ENCODE measurements at regions not wholly inside any gene's neighbourhood (a gene's known extent, or its start where the extent isn't known, plus 50 kb on each side); places are given as distances from the start of the nearest gene placed in this dataset.
"Not testable (repeated sequence)": the region's sequence is repeated elsewhere in the genome, so short reads cannot be mapped to it uniquely, and the experiment has no call there.

DNA sequence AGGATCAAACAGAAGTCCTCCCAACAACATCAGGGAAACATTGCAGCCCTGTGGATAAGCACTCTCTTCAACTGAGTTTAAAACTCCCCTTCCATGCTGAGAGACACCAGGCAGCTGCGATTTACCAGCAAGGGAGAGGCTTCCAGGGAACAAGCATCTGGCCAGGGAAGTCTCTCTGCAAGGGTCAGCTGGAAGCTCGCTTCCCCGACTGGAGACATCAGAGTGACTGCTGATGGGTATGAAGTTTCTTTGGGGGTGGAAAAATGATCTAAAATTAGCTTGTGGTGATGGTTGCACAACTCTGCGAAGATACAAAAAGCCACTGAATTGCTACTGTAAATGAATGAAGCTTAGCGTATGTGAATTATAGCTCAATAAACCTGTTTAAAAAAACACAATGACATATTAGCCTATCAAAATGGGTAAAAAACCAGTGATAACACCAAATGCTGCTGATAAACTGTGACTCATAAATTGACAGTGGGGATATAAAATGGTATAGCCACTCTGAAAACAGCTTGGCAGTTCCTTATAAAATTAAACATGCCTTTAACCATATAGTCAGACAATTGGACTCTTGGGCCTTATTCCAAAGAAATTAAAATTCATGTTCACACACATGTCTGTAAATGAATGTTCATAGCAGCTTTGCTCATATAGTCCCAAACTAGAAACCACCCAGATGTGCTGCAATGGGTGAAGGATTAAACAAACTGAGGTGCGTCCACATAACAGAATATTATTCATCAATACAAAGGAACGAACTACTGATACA, 1082.0 kb downstream of the SOCS6 start:
- no peak overlapping the region for H3K4me3 Mint-ChIP-seq (ENCODE audit: low read depth)
- no peak overlapping the region for H3K27ac Mint-ChIP-seq
- no peaks in the 10 kb centered on the region for H3K27me3 Mint-ChIP-seq (ENCODE audit: low read depth)
- DNase-seq (ENCODE audit: low spot score) = no peak
- no peaks in the 10 kb centered on the region for H3K36me3 Mint-ChIP-seq (ENCODE audit: low read depth)
- H3K4me1 Mint-ChIP-seq (ENCODE audit: low read depth) = no peaks in the 10 kb centered on the region
- intact Hi-C loops (cut with micrococcal nuclease) = no loop called here
- H3K9me3 Mint-ChIP-seq = peaks cover 19% of the 10 kb centered on the region

DNA sequence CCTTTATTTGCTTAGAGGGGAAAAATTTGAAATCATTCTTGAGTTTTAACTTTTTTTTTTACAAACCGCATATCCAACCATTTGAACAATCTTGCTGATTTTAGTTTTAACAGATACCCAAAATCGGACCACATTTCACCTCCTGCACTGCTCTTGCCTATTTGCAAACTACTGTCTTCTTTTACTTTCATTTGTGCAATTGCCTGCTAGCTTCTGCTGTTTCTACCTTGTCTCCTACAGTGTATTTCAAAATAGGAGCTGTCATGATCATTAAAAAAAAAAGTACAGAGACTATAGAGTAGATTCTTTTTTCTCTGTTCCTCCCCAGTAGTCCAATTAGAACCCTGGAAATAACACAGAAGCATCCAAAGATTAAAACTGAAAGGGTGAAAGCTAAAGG, 1081.2 kb downstream of the SOCS6 start:
- no peaks in the 10 kb centered on the region for H3K4me1 Mint-ChIP-seq (ENCODE audit: low read depth)
- H3K9me3 Mint-ChIP-seq = peaks cover 19% of the 10 kb centered on the region
- no peaks in the 10 kb centered on the region for H3K36me3 Mint-ChIP-seq (ENCODE audit: low read depth)
- no peak overlapping the region for H3K27ac Mint-ChIP-seq
- no peaks in the 10 kb centered on the region for H3K27me3 Mint-ChIP-seq (ENCODE audit: low read depth)
- no peak overlapping the region for H3K4me3 Mint-ChIP-seq (ENCODE audit: low read depth)
- DNase-seq (ENCODE audit: low spot score) = no peak
- intact Hi-C loops (cut with micrococcal nuclease) = no loop called here

DNA sequence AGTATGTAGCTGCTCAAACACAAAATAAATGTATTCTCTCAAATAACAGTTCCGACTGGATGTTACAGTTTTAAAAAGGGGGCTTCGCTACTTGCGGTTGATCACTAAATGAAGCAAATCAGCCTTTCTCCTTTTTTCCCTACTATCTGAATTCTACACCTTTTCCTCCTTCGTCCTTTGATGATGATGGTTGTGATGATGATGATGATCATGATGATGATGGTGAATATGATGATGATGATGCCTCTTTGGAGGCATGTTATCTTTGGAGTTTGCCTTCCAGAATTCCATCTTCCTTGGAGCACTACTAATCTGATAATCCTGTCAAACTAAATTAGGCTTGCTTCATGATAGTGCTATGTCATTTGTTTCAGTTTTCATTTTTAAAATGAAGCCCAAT, 1073.3 kb downstream of the SOCS6 start:
- H3K4me3 Mint-ChIP-seq (ENCODE audit: low read depth) = no peak overlapping the region
- intact Hi-C loops (cut with micrococcal nuclease) = no loop called here
- no peak overlapping the region for H3K27ac Mint-ChIP-seq
- H3K27me3 Mint-ChIP-seq (ENCODE audit: low read depth) = no peaks in the 10 kb centered on the region
- no peaks in the 10 kb centered on the region for H3K36me3 Mint-ChIP-seq (ENCODE audit: low read depth)
- no peak for DNase-seq (ENCODE audit: low spot score)
- peaks cover 11% of the 10 kb centered on the region for H3K9me3 Mint-ChIP-seq
- H3K4me1 Mint-ChIP-seq (ENCODE audit: low read depth) = no peaks in the 10 kb centered on the region

DNA sequence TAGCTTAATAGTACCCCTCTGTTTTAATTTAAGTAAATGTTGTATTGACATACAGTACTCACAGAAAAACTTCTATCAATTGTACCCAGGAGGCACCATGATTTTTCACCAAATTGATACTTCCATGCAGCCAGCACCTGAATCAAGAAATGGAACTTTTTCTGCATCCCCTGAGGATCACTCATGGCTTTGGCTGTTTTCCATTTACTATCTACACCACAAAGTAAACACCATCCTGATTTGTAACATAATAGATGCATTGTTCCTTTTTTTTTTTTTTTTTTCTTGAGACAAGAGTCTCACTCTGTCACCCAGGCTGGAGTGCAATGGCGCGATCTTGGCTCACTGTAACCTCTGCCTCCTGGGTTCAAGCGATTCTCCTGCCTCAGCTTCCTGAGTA, 1066.8 kb downstream of the SOCS6 start:
- H3K4me1 Mint-ChIP-seq (ENCODE audit: low read depth); intact Hi-C loops (cut with micrococcal nuclease); H3K36me3 Mint-ChIP-seq (ENCODE audit: low read depth); DNase-seq (ENCODE audit: low spot score); H3K27me3 Mint-ChIP-seq (ENCODE audit: low read depth); H3K9me3 Mint-ChIP-seq; H3K27ac Mint-ChIP-seq; H3K4me3 Mint-ChIP-seq (ENCODE audit: low read depth): not testable (repeated sequence)

DNA sequence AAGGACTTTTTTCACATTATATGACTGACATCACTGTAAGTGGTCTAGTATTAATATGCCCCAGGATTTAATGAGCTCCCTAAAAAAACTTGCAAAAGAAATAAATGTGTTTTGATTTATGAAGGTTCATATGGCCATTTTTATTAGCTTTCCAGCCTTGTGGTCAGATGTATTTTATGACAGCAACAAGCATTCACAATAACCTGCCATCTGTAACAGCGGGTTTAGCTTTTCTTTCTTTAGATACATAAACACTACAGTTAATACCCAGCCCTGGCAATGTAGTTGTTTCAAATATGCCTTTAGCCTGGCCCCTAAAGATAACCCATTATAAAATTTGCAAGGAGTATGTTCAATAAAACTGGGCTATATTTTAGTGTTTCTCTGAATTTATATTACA, 1063.8 kb downstream of the SOCS6 start:
- no peak for DNase-seq (ENCODE audit: low spot score)
- H3K27ac Mint-ChIP-seq = no peak overlapping the region
- no peaks in the 10 kb centered on the region for H3K9me3 Mint-ChIP-seq
- intact Hi-C loops (cut with micrococcal nuclease) = no loop called here
- H3K4me3 Mint-ChIP-seq (ENCODE audit: low read depth) = no peak overlapping the region
- no peaks in the 10 kb centered on the region for H3K27me3 Mint-ChIP-seq (ENCODE audit: low read depth)
- no peaks in the 10 kb centered on the region for H3K36me3 Mint-ChIP-seq (ENCODE audit: low read depth)
- no peaks in the 10 kb centered on the region for H3K4me1 Mint-ChIP-seq (ENCODE audit: low read depth)

DNA sequence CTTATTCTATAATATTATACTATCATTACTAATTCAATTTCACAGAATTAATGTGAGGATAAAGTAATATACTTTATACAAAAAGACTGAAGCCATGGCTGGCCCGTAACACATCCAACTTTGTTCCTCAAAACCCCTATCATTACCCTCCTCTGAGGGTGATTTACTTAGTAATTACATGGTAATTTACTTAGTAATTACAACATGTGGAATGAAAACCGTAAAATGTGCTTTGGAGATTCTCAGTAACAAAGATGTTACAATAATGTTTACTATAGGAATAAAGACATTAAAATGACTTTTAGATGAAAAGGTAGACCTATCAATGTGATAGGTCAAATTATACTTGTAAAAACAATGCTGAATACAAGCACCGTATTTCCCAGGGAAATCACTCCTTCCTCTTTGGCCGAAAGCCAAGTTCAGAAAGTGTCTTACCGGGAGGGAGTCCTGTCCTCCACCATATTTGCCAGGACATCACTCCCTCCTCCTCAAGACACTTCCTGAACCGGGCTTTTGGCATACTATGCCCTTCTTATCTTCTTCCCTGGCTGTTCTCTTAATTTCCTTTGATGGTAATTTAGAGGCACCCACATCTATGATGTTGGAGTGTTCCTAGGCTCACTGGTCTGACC, 1047.8 kb downstream of the SOCS6 start:
- no peaks in the 10 kb centered on the region for H3K36me3 Mint-ChIP-seq (ENCODE audit: low read depth)
- no peaks in the 10 kb centered on the region for H3K27me3 Mint-ChIP-seq (ENCODE audit: low read depth)
- no peaks in the 10 kb centered on the region for H3K9me3 Mint-ChIP-seq
- H3K4me1 Mint-ChIP-seq (ENCODE audit: low read depth) = no peaks in the 10 kb centered on the region
- H3K27ac Mint-ChIP-seq = no peak overlapping the region
- intact Hi-C loops (cut with micrococcal nuclease) = no loop called here
- H3K4me3 Mint-ChIP-seq (ENCODE audit: low read depth) = no peak overlapping the region
- DNase-seq (ENCODE audit: low spot score) = no peak

DNA sequence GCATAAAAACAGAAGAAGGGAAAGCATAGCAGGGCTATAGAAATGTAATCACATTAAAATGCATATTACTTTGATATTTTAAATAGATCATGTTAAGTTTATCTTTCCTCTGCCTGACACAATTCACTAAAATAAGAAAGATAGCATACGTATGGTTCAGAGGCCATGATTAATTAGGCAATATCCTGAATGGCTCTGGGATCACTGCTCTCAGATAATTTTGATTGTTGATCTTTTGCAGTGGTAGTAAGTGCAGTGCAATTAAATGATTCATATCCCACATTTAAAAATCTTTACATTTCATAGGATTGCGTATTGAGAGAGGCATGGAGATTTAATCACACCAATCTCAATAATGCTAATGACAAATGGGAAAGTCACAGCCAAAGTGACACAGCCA, 1040.7 kb downstream of the SOCS6 start:
- H3K36me3 Mint-ChIP-seq (ENCODE audit: low read depth) = no peaks in the 10 kb centered on the region

DNA sequence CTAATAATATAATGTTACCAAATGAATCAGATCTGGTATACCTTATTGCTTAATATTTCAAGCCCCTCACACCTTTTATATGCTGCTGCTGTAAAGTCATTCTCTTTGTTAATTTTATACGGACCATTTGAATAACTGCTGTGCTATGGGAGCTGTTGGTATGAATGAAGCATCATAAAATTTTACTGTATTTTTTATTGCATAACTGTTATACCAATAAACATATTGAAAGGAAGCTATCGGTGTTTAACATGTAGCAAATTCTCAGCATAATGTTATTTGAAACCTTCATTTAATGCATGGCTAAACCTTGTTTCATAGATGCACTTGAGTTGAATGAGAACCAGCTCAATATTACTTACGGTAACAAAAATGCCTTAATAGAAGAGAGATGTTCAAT, 1040.3 kb downstream of the SOCS6 start:
- no peak overlapping the region for H3K4me3 Mint-ChIP-seq (ENCODE audit: low read depth)
- H3K36me3 Mint-ChIP-seq (ENCODE audit: low read depth) = no peaks in the 10 kb centered on the region
- intact Hi-C loops (cut with micrococcal nuclease) = no loop called here
- H3K27me3 Mint-ChIP-seq (ENCODE audit: low read depth) = no peaks in the 10 kb centered on the region
- no peaks in the 10 kb centered on the region for H3K9me3 Mint-ChIP-seq
- no peaks in the 10 kb centered on the region for H3K4me1 Mint-ChIP-seq (ENCODE audit: low read depth)
- no peak for DNase-seq (ENCODE audit: low spot score)
- no peak overlapping the region for H3K27ac Mint-ChIP-seq

More for the DNA sequence above, 1040.7 kb downstream of the SOCS6 start:
- H3K4me3 Mint-ChIP-seq (ENCODE audit: low read depth) = no peak overlapping the region
- intact Hi-C loops (cut with micrococcal nuclease) = no loop called here
- DNase-seq (ENCODE audit: low spot score) = no peak
- H3K27ac Mint-ChIP-seq = no peak overlapping the region
- H3K9me3 Mint-ChIP-seq = no peaks in the 10 kb centered on the region
- no peaks in the 10 kb centered on the region for H3K27me3 Mint-ChIP-seq (ENCODE audit: low read depth)
- H3K4me1 Mint-ChIP-seq (ENCODE audit: low read depth) = no peaks in the 10 kb centered on the region

DNA sequence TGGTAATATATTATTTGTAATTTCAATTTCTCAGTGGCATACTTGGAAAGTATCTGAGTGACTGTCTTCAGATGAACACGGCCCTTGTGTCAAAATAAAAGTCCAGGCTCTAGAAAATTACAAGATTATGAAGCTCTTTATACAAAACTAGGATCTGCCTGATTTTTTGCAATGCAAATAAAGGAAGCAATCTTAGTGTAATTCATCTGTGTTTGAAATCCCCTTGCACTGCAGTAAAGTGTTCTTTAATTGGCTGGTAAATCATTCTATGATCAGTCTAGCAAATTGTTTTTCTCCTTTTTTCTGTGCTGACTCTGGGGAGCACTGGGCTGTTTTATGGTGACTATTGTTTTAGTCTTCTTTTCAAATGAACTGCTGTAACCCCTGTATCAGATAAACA, 1039.0 kb downstream of the SOCS6 start:
- H3K4me1 Mint-ChIP-seq (ENCODE audit: low read depth) = no peaks in the 10 kb centered on the region
- DNase-seq (ENCODE audit: low spot score) = no peak
- H3K27ac Mint-ChIP-seq = no peak overlapping the region
- H3K27me3 Mint-ChIP-seq (ENCODE audit: low read depth) = no peaks in the 10 kb centered on the region
- H3K9me3 Mint-ChIP-seq = no peaks in the 10 kb centered on the region
- intact Hi-C loops (cut with micrococcal nuclease) = no loop called here
- no peak overlapping the region for H3K4me3 Mint-ChIP-seq (ENCODE audit: low read depth)
- no peaks in the 10 kb centered on the region for H3K36me3 Mint-ChIP-seq (ENCODE audit: low read depth)

DNA sequence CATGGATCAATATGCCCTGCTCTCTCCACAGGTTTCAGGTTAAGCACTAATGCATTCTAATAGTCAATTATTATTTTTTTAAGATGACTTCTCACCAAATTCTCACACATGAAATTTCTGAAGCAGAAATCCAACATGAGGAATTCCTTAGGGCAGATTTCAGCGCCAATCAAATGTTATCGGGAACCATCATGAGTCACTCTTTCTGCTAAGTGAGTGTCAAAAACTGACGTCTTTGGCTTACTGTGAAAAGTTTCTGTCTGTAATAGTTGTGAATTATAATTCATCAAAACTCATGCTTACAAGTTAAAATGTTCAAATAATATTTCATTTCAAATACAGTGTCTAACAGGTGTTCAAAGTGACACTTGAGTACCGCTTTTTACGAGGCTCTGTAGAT, 1038.6 kb downstream of the SOCS6 start:
- no peaks in the 10 kb centered on the region for H3K27me3 Mint-ChIP-seq (ENCODE audit: low read depth)
- no peak overlapping the region for H3K4me3 Mint-ChIP-seq (ENCODE audit: low read depth)
- H3K27ac Mint-ChIP-seq = no peak overlapping the region
- no peaks in the 10 kb centered on the region for H3K9me3 Mint-ChIP-seq
- DNase-seq (ENCODE audit: low spot score) = no peak
- no peaks in the 10 kb centered on the region for H3K36me3 Mint-ChIP-seq (ENCODE audit: low read depth)
- H3K4me1 Mint-ChIP-seq (ENCODE audit: low read depth) = no peaks in the 10 kb centered on the region
- intact Hi-C loops (cut with micrococcal nuclease) = no loop called here

DNA sequence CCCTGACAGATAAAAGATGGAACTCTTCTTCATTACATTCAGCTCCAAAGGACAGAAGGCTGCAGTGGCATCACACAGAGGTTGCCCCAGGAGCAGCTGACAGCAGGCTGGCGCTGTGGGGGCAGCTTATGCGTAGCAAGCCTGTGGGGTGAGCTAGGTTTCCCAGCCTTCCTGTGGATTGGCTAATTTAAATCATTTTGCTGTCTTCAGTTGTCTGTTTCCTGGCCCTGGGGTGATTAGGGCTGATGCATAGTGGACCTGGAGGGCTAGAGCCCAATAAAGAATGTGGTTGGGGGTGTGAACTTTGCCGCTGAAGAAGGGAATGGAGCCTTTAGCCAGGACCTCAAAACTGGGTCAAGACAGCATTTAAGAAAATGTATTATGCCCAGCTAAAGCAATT, 1038.0 kb downstream of the SOCS6 start:
- Mint-ChIP-seq H3K36me3 (ENCODE audit: low read depth) (no peaks in the 10 kb centered on the region), H3K9me3 (no peaks in the 10 kb centered on the region), H3K4me3 (ENCODE audit: low read depth) (no peak overlapping the region)

DNA sequence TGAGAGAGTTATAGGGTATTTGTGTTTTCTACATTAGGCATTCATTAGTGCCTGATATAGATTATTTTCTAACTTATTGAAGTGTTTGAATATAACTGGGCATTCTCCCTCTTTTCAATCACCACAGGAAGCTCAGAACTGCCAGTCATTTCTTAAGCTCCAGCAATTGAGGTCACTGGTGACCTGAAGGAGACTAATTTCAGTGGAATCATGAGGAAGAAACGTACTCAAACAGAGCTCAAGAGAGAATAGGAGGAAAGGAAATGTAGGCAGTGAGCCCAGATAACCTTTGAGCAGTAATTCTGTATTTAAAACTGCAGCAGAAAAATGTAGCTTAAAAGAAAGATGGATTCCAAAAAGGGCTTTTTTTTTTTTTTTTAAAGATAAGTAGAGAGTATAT, 1035.5 kb downstream of the SOCS6 start:
- Mint-ChIP-seq H3K9me3 (no peaks in the 10 kb centered on the region), H3K36me3 (ENCODE audit: low read depth) (no peaks in the 10 kb centered on the region), H3K27ac (no peak overlapping the region), H3K4me3 (ENCODE audit: low read depth) (no peak overlapping the region), H3K4me1 (ENCODE audit: low read depth) (no peaks in the 10 kb centered on the region), H3K27me3 (ENCODE audit: low read depth) (no peaks in the 10 kb centered on the region)
- intact Hi-C loops (cut with micrococcal nuclease) = no loop called here
- DNase-seq (ENCODE audit: low spot score) = no peak

More for the DNA sequence above, 1038.0 kb downstream of the SOCS6 start:
- no peaks in the 10 kb centered on the region for H3K27me3 Mint-ChIP-seq (ENCODE audit: low read depth)
- DNase-seq (ENCODE audit: low spot score) = no peak
- no peak overlapping the region for H3K27ac Mint-ChIP-seq
- H3K4me1 Mint-ChIP-seq (ENCODE audit: low read depth) = no peaks in the 10 kb centered on the region
- intact Hi-C loops (cut with micrococcal nuclease) = no loop called here

DNA sequence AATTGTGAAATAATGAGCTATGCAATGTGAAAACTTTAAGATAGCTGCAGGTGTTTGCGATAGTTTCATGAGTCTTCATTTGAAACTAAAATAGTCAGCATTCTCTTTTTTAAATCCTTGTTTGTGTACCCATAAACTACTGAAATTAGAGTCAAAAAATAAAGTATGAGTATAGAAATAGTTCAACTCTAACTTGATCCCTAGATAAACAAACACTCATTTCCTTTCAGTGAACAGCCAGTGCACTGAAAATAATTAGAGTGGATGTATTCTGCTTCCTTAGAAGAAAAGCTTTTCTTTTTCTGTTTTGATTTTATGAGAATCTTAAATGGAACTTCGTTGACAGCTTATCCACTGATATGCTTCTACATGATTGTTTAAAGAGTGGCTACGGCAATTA, 1033.4 kb downstream of the SOCS6 start:
- no peak overlapping the region for H3K27ac Mint-ChIP-seq
- H3K4me1 Mint-ChIP-seq (ENCODE audit: low read depth) = no peaks in the 10 kb centered on the region

More for the DNA sequence above, 1033.4 kb downstream of the SOCS6 start:
- intact Hi-C loops (cut with micrococcal nuclease) = no loop called here
- Mint-ChIP-seq H3K36me3 (ENCODE audit: low read depth) (no peaks in the 10 kb centered on the region), H3K9me3 (no peaks in the 10 kb centered on the region), H3K4me3 (ENCODE audit: low read depth) (no peak overlapping the region), H3K27me3 (ENCODE audit: low read depth) (no peaks in the 10 kb centered on the region)
- no peak for DNase-seq (ENCODE audit: low spot score)

All from activated T-helper 2 cell treated with anti-CD3 and anti-CD28 coated beads, Interferon-gamma antibody, Interleukin-2, Interleukin-4, amounts not matched to agents 10 μg/mL and 5 μg/mL and 100 μg/mL, durations not matched to agents 14 hours and 24 hours and 36 hours (primary cell).